Posterior cingulate gyrus (tissue), 11 donors: ENCODE measurements at regions not wholly inside any gene's neighbourhood (a gene's known extent, or its start where the extent isn't known, plus 50 kb on each side); places are given as distances from the start of the nearest gene placed in this dataset.
A peak's percentile ranks its signal among the peaks of the same experiment; 100 is the strongest.
"Not testable (repeated sequence)": the region's sequence is repeated elsewhere in the genome, so short reads cannot be mapped to it uniquely, and the experiment has no call there.

Experiments
- DNase-seq, 10 donors: peaks; one replicate each; pipeline versions ENCODE4 v3.0.0 to v3.0.0-alpha.2; 2020 to 2021; ENCODE audit warnings: mixed read lengths in 3 of 10
- intact Hi-C: fragments of 100-400 bp; cut with DNase I; formaldehyde crosslinking; loops from one replicate; pipeline ENCODE4 v1.15.1; 2023

DNA sequence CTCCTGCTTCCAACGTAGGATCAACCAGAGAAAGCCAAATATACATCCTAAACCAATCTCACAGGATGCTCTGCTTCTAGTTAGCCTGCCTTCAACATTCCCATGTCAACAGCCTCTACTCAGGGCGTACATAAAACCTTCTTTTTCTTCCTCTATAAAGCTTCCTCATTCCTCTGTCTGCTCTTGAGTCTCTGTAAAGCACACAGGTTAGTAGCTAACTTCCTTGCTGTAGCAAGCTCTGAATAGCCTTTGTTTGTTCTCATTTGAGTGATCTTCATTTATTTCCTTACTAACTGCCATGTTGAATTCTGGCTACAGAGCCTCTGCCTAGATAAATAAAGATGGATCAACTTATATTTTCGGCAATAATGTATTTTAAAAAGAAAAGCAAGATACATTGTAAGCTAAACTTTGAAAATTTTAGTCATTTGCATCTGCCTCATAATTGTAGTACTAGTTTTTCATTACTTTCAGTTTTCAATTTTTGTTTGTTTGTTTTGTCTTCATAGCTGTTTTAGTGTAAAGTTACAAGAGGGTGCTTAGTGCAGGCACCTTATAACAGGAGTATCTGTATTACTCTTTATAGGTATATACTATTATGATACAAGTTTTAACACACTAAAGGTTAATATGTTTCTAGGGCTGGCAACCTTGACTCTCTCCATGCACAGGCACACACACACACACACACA, 498.2 kb downstream of the PYDC2 start:
- DNase-seq: no peak
- intact Hi-C loops: no loop called here

DNA sequence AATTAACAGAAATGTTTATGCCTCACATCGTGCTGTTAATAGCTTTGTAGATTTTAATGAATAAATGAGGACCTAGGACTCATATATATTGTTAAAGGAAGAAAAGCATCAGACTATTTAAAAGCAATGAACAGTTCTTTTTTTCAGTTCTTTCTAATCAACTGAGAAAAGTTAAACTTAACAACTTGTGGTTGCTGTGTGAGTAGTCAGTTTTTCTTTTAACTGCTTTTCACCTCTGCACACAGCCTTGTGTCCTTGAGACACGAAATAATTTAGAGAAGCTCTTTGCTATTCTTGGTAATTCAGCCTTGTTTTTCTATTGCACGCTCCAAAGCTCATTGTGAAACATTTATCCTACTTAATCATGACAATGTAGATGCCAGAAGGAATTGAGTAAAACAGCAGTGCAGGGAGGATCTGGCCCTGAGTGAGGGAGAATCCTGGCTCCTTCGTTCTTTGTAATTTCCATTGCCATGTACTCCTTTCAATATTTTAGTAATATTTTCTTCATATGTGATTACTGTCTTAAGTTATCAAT, 499.0 kb downstream of the PYDC2 start:
- intact Hi-C loops: no loop called here
- no peak for DNase-seq

DNA sequence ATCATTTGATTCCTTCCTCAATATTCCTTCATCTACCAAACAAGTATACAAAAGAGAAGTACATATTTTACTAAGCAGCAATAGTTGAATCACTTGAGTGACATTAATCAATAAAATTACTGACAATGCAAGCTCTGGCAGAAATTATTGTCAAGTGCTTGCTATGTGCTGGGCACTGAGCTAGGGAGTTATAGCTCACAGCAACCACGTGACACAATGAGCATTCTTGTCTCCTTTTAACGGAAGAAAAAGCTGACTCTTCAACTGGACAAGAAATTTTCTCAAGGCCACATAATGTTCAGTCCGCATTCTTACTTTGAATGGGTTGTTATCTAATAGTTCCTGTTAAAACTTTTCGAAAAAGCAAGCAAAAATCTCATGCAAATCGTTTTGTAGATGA, 500.1 kb downstream of the PYDC2 start:
- intact Hi-C loops: no loop called here
- no peak for DNase-seq

DNA sequence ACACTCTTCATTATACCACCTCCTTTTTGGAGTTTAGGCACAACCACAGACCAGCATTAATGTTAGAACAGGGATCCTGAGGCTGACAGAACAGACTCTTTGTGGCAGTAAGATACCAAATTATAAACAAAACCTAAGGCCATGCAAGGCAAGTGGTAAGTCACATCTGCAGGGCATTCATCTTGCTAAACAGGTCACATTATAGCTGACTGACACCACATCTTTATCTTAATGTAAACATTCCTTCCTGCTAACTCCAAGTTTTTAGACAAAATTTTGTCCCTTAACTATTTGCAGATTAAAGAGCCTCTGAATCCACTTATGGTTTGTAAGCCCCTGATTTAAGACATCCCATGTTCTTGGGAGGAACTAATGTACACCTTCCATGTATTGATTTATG, 500.6 kb downstream of the PYDC2 start:
- intact Hi-C loops: no loop called here
- no peak for DNase-seq

DNA sequence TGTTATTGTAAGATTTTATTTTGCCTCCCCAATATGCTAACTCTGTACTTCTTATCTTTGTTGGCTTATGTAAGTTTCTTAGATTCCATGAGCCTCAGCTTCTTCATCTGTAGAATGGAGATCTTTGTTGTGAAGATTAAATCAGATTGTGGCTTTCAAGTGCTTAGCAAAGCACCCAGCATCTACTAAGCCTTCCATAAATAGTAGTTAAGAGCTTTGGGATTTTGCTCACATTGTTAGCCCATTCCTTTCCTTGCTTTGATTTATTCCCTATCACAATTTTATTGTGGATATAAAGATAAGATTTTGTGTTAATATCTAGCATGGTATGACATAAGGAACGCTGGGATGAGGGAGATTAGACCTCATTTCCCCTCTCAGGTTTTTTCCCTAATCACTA, 501.4 kb downstream of the PYDC2 start:
- intact Hi-C loops: no loop called here
- no peak for DNase-seq

DNA sequence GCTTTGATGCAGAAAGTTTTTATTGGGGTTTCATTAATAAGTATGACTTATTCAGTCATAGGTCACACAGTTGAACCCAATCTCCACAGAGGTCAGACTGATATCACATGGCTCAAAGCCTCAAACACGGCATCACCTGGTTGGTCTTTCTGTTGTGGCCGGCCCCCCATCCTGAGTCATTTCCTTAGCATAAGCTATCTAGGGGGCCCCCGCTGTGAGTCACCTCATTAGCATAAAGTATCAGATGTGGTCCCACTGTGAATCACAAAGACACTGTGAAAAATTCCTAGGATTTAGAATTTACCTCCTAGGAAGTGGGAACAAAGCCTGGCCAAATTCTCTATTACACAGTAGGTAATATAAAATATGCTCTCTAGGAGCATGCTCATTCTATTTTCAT, 502.2 kb downstream of the PYDC2 start:
- intact Hi-C loops: no loop called here

DNA sequence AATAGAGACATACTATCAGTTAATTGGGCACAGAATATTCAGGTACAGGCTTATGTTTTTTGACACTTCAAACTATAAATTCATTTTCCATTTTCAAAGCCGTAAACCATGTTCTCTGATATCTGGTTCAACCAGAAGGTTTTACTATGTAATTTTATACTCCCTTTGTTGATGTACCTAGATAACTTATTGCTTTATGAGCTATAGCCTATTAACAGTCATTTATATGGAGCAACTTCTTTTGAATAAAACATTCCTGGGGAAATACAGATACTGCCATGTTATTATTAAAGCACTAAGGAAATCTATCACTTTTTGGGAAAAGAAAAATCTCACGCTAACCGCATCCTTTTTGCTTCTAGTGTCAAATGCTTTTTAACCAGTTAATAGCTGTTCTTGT, 505.6 kb downstream of the PYDC2 start:
- intact Hi-C loops: no loop called here
- DNase-seq: no peak

More for the DNA sequence above, 502.2 kb downstream of the PYDC2 start:
- peak in 1 of 10 donors; percentile 22 for DNase-seq

DNA sequence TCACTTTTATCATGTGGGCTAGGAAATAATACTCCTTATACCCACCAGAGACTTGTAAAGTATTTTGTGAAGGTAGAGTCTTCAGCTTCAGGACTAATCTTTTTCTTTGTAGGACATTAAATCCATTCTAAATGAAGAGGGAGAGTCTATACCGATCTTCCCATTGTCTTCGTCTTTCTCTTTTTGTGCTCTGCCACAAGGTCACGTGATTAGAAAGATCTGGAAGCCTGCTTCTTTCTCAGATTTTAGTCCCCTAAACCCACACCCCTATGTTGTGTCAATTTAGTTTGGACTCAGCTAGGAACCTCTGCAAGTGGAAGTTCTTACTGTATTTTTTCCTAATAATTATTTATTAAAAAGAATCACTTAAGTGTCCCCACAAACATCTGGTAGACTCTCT, 507.3 kb downstream of the PYDC2 start:
- intact Hi-C loops: no loop called here
- no peak for DNase-seq

DNA sequence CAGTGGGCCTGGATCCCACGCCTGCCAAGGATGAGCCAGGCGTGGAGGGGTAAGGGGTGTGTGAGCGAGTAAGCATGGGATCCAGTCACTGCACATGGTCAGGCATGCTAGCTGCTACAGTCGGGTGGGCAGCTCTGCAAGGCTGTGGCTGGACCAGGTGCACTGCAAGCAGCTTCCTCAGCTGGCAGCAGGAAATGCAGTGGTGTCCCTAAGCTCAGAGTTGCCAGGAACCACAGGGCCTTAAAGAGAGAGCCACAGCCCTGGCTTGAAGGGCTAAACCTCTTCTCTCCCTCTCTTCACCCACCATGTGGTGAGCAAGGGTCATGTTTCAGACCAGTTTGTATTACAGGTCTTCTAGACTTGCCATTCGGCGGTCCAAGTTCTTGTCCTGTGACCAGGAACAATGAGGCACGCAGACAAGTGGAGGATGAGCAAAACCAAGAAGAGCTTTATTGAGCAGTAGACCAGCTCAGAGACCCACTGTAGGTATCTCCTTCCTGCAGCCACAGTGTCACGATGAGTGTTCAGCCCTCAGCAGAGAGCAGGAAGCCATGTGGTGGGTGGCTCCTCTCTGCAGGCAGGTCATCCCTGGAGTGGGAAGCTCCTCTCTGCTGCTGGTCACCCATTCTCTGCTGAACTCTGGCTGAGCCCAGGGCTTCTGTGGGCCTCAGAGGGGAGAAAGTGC, 511.9 kb downstream of the PYDC2 start:
- intact Hi-C loops: no loop called here
- peak in 1 of 10 donors; percentile 47 for DNase-seq

DNA sequence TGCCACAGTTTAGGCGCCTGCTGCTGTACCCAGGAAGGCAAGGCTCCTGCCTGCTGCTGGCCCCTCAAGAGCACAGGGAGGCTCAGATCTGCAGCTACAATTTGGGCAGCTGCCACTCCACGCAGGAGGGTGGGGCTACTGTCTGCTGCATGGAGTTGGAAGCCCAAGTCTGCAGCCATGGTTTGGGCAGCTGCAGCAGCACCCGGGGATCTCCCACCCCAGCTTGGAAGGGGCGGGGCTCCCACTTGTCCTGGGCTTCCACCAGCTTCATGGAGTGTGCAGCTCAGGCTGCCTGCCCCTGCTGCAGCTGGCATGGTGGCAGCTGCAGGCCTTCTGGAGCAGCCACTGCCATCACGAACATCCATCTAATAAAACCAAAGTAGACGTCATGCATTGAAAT, 512.9 kb downstream of the PYDC2 start:
- peak in 2 of 10 donors; percentile 44 to 62 for DNase-seq
- intact Hi-C loops: no loop called here

DNA sequence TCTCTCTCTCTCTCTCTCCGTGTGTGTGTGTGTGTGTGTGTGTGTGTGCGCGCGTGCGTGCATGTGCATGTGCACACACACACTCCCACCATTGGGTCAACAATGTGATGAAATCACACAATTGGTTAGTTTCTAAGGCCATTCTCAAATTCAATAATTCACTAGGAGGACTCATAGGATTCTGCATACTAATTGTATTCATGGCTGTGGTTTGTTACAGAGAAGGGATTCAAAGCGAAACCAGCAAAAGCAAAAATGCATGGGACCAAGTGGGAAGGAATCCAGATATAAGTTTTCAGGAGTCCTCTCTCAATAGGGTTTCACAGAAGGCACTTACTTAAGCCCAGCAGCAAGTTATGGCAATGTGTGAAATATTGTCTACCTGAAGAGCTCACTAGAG, 515.0 kb downstream of the PYDC2 start:
- no peak for DNase-seq
- intact Hi-C loops: no loop called here

DNA sequence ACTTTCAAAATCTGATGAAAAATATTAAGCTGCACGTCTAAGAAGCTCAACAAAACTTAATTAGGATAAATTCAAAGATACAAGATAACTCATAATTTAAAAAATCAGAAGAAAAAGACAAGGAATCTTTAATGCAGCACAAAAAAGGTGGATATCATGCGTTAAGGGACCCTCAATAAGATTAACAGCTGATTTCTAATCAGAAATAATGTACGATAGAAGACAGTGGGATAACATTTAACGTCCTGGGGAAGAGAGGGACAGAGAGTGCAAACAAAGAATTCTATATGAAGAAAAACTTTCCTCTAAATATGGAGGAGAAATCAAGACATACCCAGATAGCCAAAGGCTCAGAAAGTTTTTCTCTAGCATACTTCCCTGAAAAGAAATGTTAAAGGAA, 519.5 kb downstream of the PYDC2 start:
- intact Hi-C loops: no loop called here
- no peak for DNase-seq

DNA sequence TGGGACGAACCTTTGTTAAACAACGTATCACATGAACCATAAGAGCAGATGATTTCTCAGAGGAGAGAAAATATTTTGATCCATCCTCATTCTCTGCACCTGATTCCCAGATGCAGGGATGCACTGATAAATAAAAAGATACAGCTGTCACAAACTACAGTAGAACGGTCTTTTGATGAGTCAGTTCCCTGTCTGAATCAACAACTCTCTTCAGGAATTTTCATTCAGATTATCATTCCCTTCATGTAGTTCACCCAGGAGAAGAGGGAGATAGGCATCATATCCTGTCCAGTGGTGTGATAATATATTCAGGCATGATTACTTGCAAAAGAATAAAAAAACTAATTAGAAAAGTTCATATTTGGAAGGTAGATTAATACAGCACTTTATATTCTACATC, 521.5 kb downstream of the PYDC2 start:
- DNase-seq: no peak
- intact Hi-C loops: no loop called here

DNA sequence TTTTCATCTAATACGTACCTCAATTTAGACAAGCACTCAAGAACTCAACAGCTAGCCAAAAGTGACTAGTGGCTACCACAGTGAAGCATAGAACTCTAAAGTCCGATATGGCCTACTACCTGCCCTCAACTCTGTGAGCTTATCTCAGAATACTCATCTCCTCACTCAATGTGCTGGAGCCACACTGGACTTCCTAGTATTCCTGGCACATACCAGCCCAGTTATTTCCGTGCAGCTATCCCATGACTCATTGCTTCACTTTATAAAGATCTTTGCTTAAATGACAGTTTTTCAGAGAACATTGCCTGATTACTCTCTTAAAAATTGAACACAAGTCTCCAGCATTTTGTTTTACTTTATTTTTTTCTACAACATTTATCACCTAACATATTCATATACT, 524.7 kb downstream of the PYDC2 start:
- intact Hi-C loops: no loop called here
- peak in 1 of 10 donors; percentile 33 for DNase-seq

DNA sequence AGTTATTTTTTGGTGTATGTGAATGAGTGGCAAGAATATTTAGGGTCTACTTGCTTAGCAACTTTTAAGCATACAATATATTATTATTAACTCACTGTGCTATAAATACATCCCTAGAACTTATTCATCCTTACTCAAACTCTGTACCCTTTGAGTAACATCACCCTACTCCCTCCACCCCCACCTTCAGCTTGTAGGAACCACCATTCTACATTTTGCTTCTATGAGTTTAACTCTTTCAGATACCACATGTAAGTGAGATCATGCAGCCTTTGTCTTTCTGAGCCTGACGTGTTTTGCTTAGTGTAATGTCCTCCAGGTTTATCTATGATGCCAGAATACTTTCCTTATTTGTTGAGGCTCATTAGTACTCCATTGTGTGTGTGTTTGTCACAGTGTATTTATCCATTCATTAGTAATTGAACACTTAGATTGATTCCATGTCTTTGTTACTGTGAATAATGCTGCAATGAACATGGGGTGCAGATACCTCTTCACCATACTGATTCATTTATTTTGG, 526.9 kb downstream of the PYDC2 start:
- DNase-seq: no peak
- intact Hi-C loops: no loop called here

DNA sequence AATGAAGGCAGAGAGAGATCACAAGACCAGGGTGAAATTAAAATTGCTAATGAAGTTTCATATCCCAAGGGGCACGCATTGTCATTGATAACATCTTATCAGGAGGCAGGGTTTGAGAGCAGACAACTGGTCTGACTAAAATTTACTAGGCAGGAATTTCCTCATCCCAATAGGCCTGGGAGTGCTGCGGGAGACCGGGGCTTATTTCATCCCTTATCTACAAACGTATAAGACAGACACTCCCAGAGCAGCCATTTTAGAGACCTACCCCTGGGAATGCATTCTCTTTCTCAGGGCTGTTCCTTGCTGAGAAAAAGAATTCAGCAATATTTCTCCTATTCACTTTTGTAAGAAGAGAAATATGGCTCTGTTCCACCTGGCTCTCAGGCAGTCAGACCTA, 533.0 kb downstream of the PYDC2 start:
- intact Hi-C loops, DNase-seq: not testable (repeated sequence)

DNA sequence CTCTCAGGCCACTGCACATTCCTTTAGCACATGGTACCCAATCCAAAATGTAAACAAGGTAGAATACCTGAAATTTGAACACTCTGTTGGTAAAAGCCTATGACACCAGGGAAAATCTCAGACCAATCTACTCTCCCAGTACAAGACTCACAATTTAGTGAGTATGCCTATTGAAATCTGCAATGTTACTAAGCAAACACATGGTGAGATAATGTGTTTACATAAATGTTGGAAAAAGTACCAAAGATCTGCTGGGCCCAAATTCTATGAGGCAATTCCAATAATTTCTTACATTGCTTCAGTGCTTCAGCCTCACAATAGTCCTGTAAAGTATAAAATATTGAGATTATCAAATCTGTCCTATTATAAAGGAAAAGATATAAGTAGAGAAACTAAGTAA, 536.1 kb downstream of the PYDC2 start:
- intact Hi-C loops: no loop called here
- DNase-seq: no peak

DNA sequence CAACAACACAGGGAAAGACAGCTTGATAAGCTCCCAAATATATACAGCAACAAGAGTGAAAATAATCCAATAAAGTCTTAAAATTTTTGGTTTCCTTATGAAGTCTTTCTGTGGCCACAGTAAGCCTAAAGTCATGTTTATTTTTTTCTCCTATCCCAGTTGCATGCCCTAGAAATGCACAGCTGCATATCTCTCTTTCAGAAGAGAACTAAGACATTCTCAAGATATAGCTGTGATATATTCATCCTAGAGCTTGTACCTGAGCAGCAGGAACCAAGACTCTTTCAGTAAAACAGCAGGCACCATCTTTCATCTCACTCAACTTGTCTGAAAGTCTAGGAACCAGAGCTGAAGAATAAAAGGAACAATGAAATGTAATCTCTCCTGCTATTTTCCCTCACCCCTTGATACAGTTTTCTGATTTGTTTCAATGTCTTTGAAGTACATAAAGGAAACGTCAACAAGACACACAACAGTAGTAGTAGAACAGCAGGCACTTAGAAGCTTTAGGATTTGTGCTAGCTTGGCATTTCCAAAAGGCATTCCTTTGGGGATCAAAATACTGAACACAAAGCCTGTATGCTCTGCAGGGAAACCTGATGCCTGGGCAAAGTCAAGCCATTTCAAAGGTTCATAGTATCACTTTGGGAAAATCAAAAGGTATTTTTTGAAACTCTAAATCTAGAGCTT, 536.8 kb downstream of the PYDC2 start:
- intact Hi-C loops: no loop called here
- no peak for DNase-seq

DNA sequence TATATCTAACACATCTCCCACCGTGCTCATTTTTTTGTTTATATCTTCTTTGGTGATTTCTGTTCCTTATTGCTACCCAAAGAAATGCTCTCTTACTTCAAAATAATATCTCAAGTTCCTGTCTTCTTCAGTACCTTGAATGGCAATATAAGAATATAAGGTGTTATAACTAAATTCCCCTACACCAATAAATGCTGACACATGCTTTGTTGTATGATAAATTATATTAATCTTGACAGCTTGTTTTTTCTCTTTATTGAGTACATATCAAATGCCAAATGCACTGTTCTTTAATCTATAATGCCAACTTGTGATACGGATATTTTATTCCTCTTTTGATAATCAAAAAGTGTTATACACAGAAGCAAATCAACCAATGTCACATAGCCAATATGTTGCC, 540.3 kb downstream of the PYDC2 start:
- no peak for DNase-seq
- intact Hi-C loops: no loop called here

DNA sequence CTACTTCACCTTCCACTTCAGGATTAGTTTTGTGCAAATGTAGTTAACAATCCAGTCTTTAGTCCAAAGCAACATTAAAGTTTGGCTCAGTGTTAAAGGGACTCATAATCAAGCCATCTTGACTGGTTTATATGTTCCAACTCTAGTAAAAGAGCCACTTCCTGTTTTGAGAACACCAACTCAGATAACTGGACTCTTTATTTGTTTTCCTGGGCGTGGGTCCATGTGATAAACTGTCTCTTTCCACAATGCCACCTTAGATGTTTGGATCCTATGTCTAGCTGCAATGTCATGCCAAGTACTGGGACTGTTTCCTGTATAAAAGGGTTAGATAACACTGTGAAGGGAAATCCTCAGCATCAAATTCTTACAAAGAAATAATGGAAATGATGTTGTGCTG, 545.0 kb downstream of the PYDC2 start:
- intact Hi-C loops: no loop called here
- no peak for DNase-seq

DNA sequence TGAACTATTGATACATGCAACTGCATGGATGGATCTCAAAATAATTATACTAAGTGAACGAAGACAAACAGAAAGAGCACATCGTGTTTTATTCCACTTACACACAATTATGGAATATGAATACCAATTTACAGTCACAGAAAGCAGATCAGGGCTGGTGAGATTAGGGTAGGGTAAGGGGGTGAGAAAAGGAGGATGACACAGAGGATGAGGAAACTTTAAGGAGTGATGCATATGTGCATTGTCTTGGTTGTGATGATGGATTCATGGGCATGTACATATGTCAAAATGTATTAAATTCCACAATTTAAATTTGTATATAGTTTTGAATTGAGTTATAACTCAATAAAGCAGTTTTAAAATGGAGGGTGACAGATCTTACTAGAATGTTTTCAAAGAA, 548.9 kb downstream of the PYDC2 start:
- DNase-seq: no peak
- intact Hi-C loops: no loop called here
